Glutamatergic neuron (in vitro differentiated cells): ENCODE measurements at regions not wholly inside any gene's neighbourhood (a gene's known extent, or its start where the extent isn't known, plus 50 kb on each side); places are given as distances from the start of the nearest gene placed in this dataset.

Experiments used
- DNase-seq: peaks from one replicate; pipeline ENCODE4 v3.0.0; 2022
- H3K27ac Mint-ChIP-seq: one replicate; pipeline ENCODE4 v1.8.0; 2020; ENCODE audit warnings: mild to moderate bottlenecking, mixed read lengths, inconsistent platforms; ENCODE audit not compliant: unreplicated experiment
- H3K27me3 Mint-ChIP-seq: one replicate; pipeline ENCODE4 v1.8.0; 2020; ENCODE audit warnings: mild to moderate bottlenecking, moderate library complexity, mixed read lengths, inconsistent platforms; ENCODE audit not compliant: unreplicated experiment
- H3K36me3 Mint-ChIP-seq: one replicate; pipeline ENCODE4 v1.8.0; 2020; ENCODE audit warnings: mild to moderate bottlenecking, mixed read lengths, inconsistent platforms; ENCODE audit not compliant: unreplicated experiment
- H3K4me1 Mint-ChIP-seq: one replicate; pipeline ENCODE4 v1.8.0; 2020; ENCODE audit warnings: mild to moderate bottlenecking, low read depth, mixed read lengths, inconsistent platforms; ENCODE audit not compliant: unreplicated experiment
- H3K4me3 Mint-ChIP-seq: one replicate; pipeline ENCODE4 v1.8.0; 2020; ENCODE audit warnings: mild to moderate bottlenecking, mixed read lengths, inconsistent platforms; ENCODE audit not compliant: unreplicated experiment
- H3K9me3 Mint-ChIP-seq: one replicate; pipeline ENCODE4 v1.8.0; 2020; ENCODE audit warnings: mild to moderate bottlenecking, moderate library complexity, mixed read lengths, inconsistent platforms; ENCODE audit not compliant: unreplicated experiment
- CTCF ChIP-seq: fragments of 200-600 bp; sonication (generic); IDR thresholded peaks from one replicate; pipeline ENCODE4 v1.5.0; 2021; ENCODE audit not compliant: partially characterized antibody, unreplicated experiment

DNA sequence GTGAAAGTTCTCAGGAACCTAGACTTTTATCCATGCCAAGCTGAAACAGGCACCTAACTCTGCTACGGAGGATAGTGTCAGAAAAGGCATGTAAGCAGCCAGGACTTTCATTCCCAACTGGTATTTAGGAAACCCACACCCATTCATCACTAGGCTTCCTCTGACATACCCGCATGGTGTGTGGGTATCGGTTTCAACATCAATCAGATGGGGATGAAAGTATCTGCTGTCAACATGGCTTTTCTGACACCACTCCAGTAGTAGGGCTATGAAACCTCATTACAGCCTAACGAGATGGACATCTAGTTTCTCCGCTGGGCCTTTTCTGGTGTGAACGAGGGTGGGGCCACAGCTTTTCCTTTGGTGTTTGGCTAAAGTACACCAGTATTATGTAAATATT is 1178.3 kb downstream of the CDH11 start:
- TF ChIP-seq CTCF: no peak
- Mint-ChIP-seq H3K4me3 (no peak overlapping the region), H3K9me3 (no peaks in the 10 kb centered on the region), H3K36me3 (no peaks in the 10 kb centered on the region), H3K4me1 (no peaks in the 10 kb centered on the region), H3K27me3 (peaks cover 1% of the 10 kb centered on the region), H3K27ac (no peak overlapping the region)
- no peak for DNase-seq

GRCh38 chr16:63938661-63939060 is 1183.2 kb downstream of the CDH11 start:
- no peak for DNase-seq
- TF ChIP-seq CTCF: no peak
- Mint-ChIP-seq H3K4me3 (no peak overlapping the region), H3K36me3 (no peaks in the 10 kb centered on the region), H3K27me3 (no peaks in the 10 kb centered on the region), H3K4me1 (no peaks in the 10 kb centered on the region), H3K9me3 (no peaks in the 10 kb centered on the region), H3K27ac (no peak overlapping the region)

DNA sequence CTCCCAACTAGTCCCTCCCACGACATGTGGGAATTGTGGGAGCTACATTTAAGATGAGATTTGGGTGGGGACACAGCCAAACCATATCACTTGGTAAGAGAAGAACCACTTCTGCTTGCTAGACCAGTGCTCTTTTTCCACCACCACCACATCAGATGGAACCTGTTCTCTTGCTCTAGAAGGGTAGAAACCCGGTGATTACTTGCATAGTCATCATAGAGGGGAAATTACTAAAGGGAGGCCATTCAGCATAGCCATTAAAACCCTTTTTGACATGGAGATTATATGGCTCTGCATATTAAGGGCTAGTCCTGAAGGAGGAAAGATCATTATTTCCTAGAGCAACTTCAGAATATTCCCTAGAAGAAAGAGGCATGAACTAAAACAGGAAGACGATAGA is 1188.0 kb downstream of the CDH11 start:
- no peaks in the 10 kb centered on the region for H3K9me3 Mint-ChIP-seq

GRCh38 chr16:63928421-63928820 is 1193.4 kb downstream of the CDH11 start:
- no peak for TF ChIP-seq CTCF
- Mint-ChIP-seq H3K36me3 (peaks cover 4% of the 10 kb centered on the region), H3K27ac (no peak overlapping the region), H3K27me3 (peaks cover 2% of the 10 kb centered on the region), H3K4me1 (no peaks in the 10 kb centered on the region), H3K4me3 (no peak overlapping the region), H3K9me3 (peaks cover 1% of the 10 kb centered on the region)
- no peak for DNase-seq

More for the DNA sequence above, 1188.0 kb downstream of the CDH11 start:
- no peak overlapping the region for H3K27ac Mint-ChIP-seq
- H3K4me1 Mint-ChIP-seq: no peaks in the 10 kb centered on the region
- DNase-seq: no peak
- no peak for TF ChIP-seq CTCF
- H3K27me3 Mint-ChIP-seq: no peaks in the 10 kb centered on the region
- H3K4me3 Mint-ChIP-seq: no peak overlapping the region
- peaks cover 4% of the 10 kb centered on the region for H3K36me3 Mint-ChIP-seq

DNA sequence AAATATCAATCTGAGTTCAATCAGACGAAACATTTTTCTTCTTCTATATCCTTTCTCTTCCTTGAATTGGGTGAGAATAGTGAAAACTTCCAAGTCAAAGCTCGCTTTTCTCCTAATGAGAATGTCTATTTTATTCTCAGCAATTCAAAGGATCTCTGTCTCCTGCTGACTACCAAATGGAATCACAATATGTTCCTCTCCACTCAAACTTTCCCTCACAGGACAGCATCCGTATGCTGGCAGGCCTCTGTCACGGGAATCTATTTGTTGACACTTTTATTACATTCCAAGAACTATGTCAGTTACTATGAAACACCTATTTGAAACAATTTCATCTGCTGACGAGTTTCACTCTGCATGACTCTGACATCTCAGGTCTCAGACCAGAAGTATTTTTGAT is 1196.6 kb downstream of the CDH11 start:
- Mint-ChIP-seq H3K4me3 (no peak overlapping the region), H3K27ac (no peak overlapping the region), H3K4me1 (no peaks in the 10 kb centered on the region), H3K9me3 (peaks cover 1% of the 10 kb centered on the region), H3K36me3 (no peaks in the 10 kb centered on the region), H3K27me3 (peaks cover 2% of the 10 kb centered on the region)
- DNase-seq: no peak
- no peak for TF ChIP-seq CTCF
